Mammary epithelial cell (primary cell): ENCODE measurements at regions not wholly inside any gene's neighbourhood (a gene's known extent, or its start where the extent isn't known, plus 50 kb on each side); places are given as distances from the start of the nearest gene placed in this dataset.

ENCODE experiments used
- EZH2 ChIP-seq: IDR thresholded peaks from 2 replicates; pipeline ENCODE4 v1.6.1; 2012; ENCODE audit warnings: low read length, inconsistent platforms, borderline replicate concordance
- TF ChIP-seq, protein P1 (sequence below), 2 donors: IDR thresholded peaks in 1 of 2; conservative IDR thresholded peaks in 1 of 2; 2 replicates each; pipeline ENCODE4 v1.5.1; 2011 to 2012; ENCODE audit warnings: inconsistent platforms in 2 of 2, low read length in 2 of 2, mild to moderate bottlenecking in 2 of 2, control low read depth in 1 of 2, low read depth in 1 of 2; ENCODE audit not compliant: insufficient read depth in 1 of 2; ENCODE audit errors: extremely low read depth in 1 of 2

DNA sequence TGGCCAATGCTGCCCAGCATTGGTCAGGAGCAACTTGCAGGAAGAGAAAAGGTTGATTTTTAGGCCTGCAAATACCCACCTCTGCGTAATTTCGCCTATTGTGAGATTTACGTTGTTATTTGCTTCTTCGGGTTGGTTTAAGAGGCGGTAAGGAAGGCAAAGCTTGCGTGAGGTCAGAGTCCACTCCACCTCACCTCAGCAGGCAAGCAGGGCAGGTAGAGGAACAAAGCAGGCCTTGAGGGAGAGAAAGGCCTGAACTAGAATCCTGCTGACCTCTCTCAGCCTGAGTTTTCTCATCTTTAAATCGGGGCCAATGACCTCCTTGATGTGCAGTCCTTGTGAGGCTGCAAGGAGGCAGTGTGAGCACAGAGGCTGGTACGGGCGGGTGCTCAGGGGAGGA is 239.1 kb downstream of the CDC5L start:
- TF ChIP-seq, protein P1, sequence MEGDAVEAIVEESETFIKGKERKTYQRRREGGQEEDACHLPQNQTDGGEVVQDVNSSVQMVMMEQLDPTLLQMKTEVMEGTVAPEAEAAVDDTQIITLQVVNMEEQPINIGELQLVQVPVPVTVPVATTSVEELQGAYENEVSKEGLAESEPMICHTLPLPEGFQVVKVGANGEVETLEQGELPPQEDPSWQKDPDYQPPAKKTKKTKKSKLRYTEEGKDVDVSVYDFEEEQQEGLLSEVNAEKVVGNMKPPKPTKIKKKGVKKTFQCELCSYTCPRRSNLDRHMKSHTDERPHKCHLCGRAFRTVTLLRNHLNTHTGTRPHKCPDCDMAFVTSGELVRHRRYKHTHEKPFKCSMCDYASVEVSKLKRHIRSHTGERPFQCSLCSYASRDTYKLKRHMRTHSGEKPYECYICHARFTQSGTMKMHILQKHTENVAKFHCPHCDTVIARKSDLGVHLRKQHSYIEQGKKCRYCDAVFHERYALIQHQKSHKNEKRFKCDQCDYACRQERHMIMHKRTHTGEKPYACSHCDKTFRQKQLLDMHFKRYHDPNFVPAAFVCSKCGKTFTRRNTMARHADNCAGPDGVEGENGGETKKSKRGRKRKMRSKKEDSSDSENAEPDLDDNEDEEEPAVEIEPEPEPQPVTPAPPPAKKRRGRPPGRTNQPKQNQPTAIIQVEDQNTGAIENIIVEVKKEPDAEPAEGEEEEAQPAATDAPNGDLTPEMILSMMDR (conservative IDR thresholded peaks at IDR 0.05 in 1 of 2, IDR thresholded peaks at IDR 0.05 in 1 of 2; ENCODE audit: extremely low read depth in 1 of 2, insufficient read depth in 1 of 2, low read depth in 1 of 2, low read length in 2 of 2) = no peak
- TF ChIP-seq EZH2 = no peak
